H1 (cell line): ENCODE measurements at regions not wholly inside any gene's neighbourhood (a gene's known extent, or its start where the extent isn't known, plus 50 kb on each side); places are given as distances from the start of the nearest gene placed in this dataset.

Experiments used
- BRCA1 ChIP-seq: IDR thresholded peaks from 2 replicates; pipeline ENCODE4 v1.6.1; 2012; ENCODE audit warnings: low read depth, low read length, improper control_type of control experiment
- CHD7 ChIP-seq: fragments of 300-600 bp; sonication (generic); IDR thresholded peaks from 2 replicates; pipeline ENCODE4 v1.7.1; 2012; ENCODE audit warnings: low read length, moderate library complexity, mild to moderate bottlenecking, inconsistent platforms; ENCODE audit not compliant: insufficient replicate concordance
- CTCF ChIP-seq, 3 experiments: IDR thresholded peaks; 1 replicate in 2 of 3; 2 replicates in 1 of 3; pipeline versions ENCODE4 v1.5.1 to v1.6.1; 2011; ENCODE audit warnings: low read length in 3 of 3, mild to moderate bottlenecking in 3 of 3, inconsistent platforms in 2 of 3, low read depth in 1 of 3, moderate library complexity in 1 of 3; ENCODE audit not compliant: insufficient read depth in 1 of 3; ENCODE audit errors: control extremely low read depth in 1 of 3
- EP300 ChIP-seq, 2 experiments: IDR thresholded peaks; 1 replicate in 1 of 2; 2 replicates in 1 of 2; pipeline ENCODE4 v1.6.1; 2011 to 2012; ENCODE audit warnings: low read depth in 2 of 2, low read length in 2 of 2, mild to moderate bottlenecking in 2 of 2, borderline replicate concordance in 1 of 2, inconsistent platforms in 1 of 2, moderate library complexity in 1 of 2
- EZH2 ChIP-seq: fragments of 200-600 bp; sonication (generic); IDR thresholded peaks from 2 replicates; pipeline ENCODE4 v1.7.1; 2012; ENCODE audit warnings: low read depth, mild to moderate bottlenecking, moderate library complexity, low read length, inconsistent platforms; ENCODE audit not compliant: severe bottlenecking
- HDAC2 ChIP-seq, 2 experiments: fragments of 300-600 bp in 1 of 2; sonication (generic) in 1 of 2; IDR thresholded peaks; 2 replicates each; pipeline ENCODE4 v1.6.1; 2011 to 2012; ENCODE audit warnings: low read depth in 2 of 2, low read length in 2 of 2, mild to moderate bottlenecking in 2 of 2, moderate library complexity in 2 of 2, borderline replicate concordance in 1 of 2, inconsistent platforms in 1 of 2
- JUND ChIP-seq: IDR thresholded peaks from 2 replicates; pipeline ENCODE4 v1.6.1; 2011; ENCODE audit warnings: mild to moderate bottlenecking, improper control_type of control experiment, low read length
- KDM1A ChIP-seq: fragments of 200-600, 300-600 bp; sonication (generic); IDR thresholded peaks from 2 replicates; pipeline ENCODE4 v1.7.1; 2016; ENCODE audit warnings: mild to moderate bottlenecking, low read length, borderline replicate concordance
- POLR2A ChIP-seq, 2 experiments: IDR thresholded peaks; 1 replicate in 1 of 2; 2 replicates in 1 of 2; pipeline ENCODE4 v1.6.1; 2011; ENCODE audit warnings: low read depth in 2 of 2, low read length in 2 of 2, mild to moderate bottlenecking in 2 of 2; ENCODE audit errors: control extremely low read depth in 1 of 2

DNA sequence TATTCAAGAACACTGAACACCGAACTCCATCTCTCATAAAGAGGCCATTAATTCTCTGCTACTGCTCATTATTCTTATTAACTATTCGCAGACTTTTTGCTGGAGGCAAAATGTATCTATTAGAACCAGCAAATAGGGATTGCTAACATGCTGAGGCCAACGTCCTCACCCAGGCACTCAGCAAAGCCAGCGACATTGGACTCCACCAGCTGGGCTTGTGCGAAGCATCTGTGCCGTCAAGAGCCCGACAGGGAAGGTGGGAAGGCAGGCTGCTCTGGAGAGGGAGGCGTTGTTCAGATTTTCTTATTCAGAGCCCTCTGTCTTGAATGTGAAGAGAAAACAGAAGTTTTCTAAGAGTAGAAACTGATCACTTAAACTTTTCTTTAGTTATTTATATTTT lies 615.6 kb upstream of the KIRREL3 start (continued):
- TF ChIP-seq CHD7 (no peak), POLR2A (IDR thresholded peaks at IDR 0.05; ENCODE audit: control extremely low read depth in 1 of 2, low read depth in 2 of 2, low read length in 2 of 2) (no peak), KDM1A (no peak), EZH2 (no peak), CTCF (IDR thresholded peaks at IDR 0.05; ENCODE audit: control extremely low read depth in 1 of 3, insufficient read depth in 1 of 3, low read depth in 1 of 3, low read length in 3 of 3) (no peak), HDAC2 (IDR thresholded peaks at IDR 0.05; ENCODE audit: borderline replicate concordance in 1 of 2, low read depth in 2 of 2, low read length in 2 of 2) (no peak), BRCA1 (no peak), EP300 (IDR thresholded peaks at IDR 0.05; ENCODE audit: borderline replicate concordance in 1 of 2, low read depth in 2 of 2, low read length in 2 of 2) (no peak), JUND (no peak)
